ENCODE measurements at regions not wholly inside any gene's neighbourhood (a gene's known extent, or its start where the extent isn't known, plus 50 kb on each side); places are given as distances from the start of the nearest gene placed in this dataset.

DNA sequence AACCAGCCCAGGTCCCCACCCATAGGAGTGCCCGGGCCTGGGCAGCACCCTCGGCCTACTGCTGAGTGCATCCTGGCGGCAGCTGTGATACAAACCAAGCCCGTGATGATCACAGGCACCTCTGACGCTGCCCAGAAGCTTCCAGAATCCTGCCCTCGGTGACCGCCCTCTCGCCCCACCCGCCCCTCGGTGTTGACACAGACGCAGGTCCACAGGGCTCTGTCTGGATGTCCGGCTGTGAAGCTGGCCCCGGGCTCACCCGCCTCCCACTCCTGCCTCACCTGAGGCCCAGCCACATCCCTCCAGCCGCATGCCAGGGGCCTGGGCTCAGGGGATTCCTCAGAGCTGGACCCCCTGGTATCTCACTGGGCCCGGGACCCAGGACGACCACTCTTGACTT lies 191.0 kb downstream of the BRD1 start:
- TF ChIP-seq POLR2A (IDR thresholded peaks at IDR 0.05; ENCODE audit: low read depth, low read length) (no peak), PAX5 (IDR thresholded peaks at IDR 0.05; ENCODE audit: insufficient read depth, low read length, severe bottlenecking) (no peak), POLR2AphosphoS5 (IDR thresholded peaks at IDR 0.05; ENCODE audit: low read depth, low read length) (no peak), POU2F2 (IDR thresholded peaks at IDR 0.05; ENCODE audit: low read depth, low read length) (no peak), TAF1 (IDR thresholded peaks at IDR 0.05; ENCODE audit: low read depth, low read length) (no peak), SPI1 (IDR thresholded peaks at IDR 0.05; ENCODE audit: low read depth, low read length) (no peak)

Measured in GM12891 (cell line).